ENCODE measurements at regions not wholly inside any gene's neighbourhood (a gene's known extent, or its start where the extent isn't known, plus 50 kb on each side); places are given as distances from the start of the nearest gene placed in this dataset.

- H3K36me3 ChIP-seq (ENCODE audit: control insufficient read depth, insufficient read depth, low read length) = no peaks in the 10 kb centered on the region
- no peak for DNase-seq (ENCODE audit: extremely low read depth, insufficient read length)
Observed at GRCh38 chr13:105213512-105213911, 1322.0 kb downstream of the EFNB2 start.

DNA sequence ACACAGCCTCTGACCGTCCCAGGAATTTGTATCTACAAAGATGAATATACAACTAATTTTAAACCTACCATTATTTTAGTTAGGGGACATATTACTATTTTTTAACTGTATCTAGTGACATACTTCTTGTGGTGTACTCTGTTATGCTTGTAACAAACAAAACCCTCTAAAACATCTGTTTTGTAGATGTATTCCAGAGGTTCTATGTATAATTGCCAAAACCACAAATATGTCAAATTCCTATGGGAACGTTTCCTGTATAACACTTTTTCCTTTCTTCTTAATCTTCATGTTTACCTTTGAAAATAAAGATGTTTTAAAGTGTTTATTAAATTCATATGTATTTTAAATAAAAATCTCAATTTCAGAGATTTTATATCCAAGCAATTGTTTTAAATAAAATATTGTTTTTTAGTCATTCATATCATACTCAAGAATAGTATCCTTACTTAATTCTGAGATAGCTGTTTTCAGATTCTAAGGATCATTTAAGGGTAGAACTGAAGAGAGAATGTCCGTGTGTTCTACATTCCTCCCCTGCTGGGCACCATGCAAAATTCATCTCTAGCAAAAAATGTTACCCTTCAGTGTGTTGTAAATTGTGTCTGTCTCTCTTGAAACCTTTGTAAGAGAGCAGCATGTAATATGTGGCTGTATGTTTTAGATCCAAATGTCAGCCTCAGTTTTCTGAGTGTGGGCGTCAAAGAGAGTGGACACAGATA, 1327.7 kb downstream of the EFNB2 start:
- H3K4me3 ChIP-seq (replicated peaks; ENCODE audit: low read depth, low read length) = no peak overlapping the region
- no peak for DNase-seq (ENCODE audit: extremely low read depth, insufficient read length)
- no peaks in the 10 kb centered on the region for H3K36me3 ChIP-seq (ENCODE audit: control insufficient read depth, insufficient read depth, low read length)
- no peaks in the 10 kb centered on the region for H3K27me3 ChIP-seq (replicated peaks; ENCODE audit: control insufficient read depth, insufficient read depth, low read length)
- TF ChIP-seq, protein P1, sequence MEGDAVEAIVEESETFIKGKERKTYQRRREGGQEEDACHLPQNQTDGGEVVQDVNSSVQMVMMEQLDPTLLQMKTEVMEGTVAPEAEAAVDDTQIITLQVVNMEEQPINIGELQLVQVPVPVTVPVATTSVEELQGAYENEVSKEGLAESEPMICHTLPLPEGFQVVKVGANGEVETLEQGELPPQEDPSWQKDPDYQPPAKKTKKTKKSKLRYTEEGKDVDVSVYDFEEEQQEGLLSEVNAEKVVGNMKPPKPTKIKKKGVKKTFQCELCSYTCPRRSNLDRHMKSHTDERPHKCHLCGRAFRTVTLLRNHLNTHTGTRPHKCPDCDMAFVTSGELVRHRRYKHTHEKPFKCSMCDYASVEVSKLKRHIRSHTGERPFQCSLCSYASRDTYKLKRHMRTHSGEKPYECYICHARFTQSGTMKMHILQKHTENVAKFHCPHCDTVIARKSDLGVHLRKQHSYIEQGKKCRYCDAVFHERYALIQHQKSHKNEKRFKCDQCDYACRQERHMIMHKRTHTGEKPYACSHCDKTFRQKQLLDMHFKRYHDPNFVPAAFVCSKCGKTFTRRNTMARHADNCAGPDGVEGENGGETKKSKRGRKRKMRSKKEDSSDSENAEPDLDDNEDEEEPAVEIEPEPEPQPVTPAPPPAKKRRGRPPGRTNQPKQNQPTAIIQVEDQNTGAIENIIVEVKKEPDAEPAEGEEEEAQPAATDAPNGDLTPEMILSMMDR (IDR thresholded peaks at IDR 0.05; ENCODE audit: insufficient read depth, low read length, poor library complexity, severe bottlenecking) = no peak

More at GRCh38 chr13:105213512-105213911, 1322.0 kb downstream of the EFNB2 start:
- Histone ChIP-seq H3K27me3 (replicated peaks; ENCODE audit: control insufficient read depth, insufficient read depth, low read length) (no peaks in the 10 kb centered on the region), H3K4me3 (replicated peaks; ENCODE audit: low read depth, low read length) (no peak overlapping the region)
- TF ChIP-seq, protein P1 (IDR thresholded peaks at IDR 0.05; ENCODE audit: insufficient read depth, low read length, poor library complexity, severe bottlenecking) = no peak

DNA sequence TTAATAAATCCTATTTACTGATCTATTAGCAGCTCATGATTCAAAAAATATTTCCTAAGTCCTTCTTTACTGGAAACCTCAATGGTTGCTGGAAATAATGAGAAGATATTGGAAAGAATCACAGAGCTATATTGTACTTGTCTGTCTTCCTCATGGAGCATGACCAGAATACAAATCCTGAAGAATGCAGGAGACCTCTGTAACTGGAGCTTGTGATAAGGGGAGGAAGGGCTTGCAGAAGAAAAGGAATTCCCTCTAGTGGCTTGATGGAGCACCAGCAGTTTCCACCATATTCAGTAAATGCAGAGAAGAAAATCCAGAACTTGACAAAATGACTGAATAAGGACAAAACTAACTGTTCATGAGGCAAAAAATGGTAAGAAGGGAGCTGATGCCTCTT, 1333.1 kb downstream of the EFNB2 start:
- no peaks in the 10 kb centered on the region for H3K36me3 ChIP-seq (ENCODE audit: control insufficient read depth, insufficient read depth, low read length)
- no peak for DNase-seq (ENCODE audit: extremely low read depth, insufficient read length)
- no peaks in the 10 kb centered on the region for H3K27me3 ChIP-seq (replicated peaks; ENCODE audit: control insufficient read depth, insufficient read depth, low read length)
- TF ChIP-seq, protein P1 (IDR thresholded peaks at IDR 0.05; ENCODE audit: insufficient read depth, low read length, poor library complexity, severe bottlenecking) = peak; percentile 63
- H3K4me3 ChIP-seq (replicated peaks; ENCODE audit: low read depth, low read length) = no peak overlapping the region

DNA sequence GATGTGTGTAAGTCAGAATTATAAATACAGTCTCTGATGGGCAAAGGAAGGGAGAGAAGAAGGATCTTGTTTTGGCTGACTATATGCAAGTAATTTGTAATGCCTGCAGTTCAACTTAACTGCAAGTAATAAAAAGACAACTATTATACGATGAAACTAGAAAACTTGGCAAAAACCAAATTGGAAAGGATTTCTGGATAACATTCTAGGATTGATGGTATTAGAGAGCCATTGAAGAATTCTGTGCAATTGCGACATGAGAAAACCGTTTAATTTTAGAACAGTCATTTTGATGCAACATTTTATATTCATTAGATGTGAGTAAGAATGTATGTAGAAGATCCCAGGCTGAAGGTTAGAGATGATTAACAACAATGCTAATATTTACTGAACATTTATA, 1334.1 kb downstream of the EFNB2 start:
- no peaks in the 10 kb centered on the region for H3K36me3 ChIP-seq (ENCODE audit: control insufficient read depth, insufficient read depth, low read length)
- no peak for DNase-seq (ENCODE audit: extremely low read depth, insufficient read length)
- TF ChIP-seq, protein P1 (IDR thresholded peaks at IDR 0.05; ENCODE audit: insufficient read depth, low read length, poor library complexity, severe bottlenecking) = no peak
- H3K27me3 ChIP-seq (replicated peaks; ENCODE audit: control insufficient read depth, insufficient read depth, low read length) = no peaks in the 10 kb centered on the region
- no peak overlapping the region for H3K4me3 ChIP-seq (replicated peaks; ENCODE audit: low read depth, low read length)

GRCh38 chr13:105200181-105200580, 1335.3 kb downstream of the EFNB2 start:
- Histone ChIP-seq H3K27me3 (replicated peaks; ENCODE audit: control insufficient read depth, insufficient read depth, low read length) (no peaks in the 10 kb centered on the region), H3K4me3 (replicated peaks; ENCODE audit: low read depth, low read length) (no peak overlapping the region), H3K36me3 (ENCODE audit: control insufficient read depth, insufficient read depth, low read length) (no peaks in the 10 kb centered on the region)
- TF ChIP-seq, protein P1 (IDR thresholded peaks at IDR 0.05; ENCODE audit: insufficient read depth, low read length, poor library complexity, severe bottlenecking) = no peak
- DNase-seq (ENCODE audit: extremely low read depth, insufficient read length) = no peak
